HK-2 (cell line): ENCODE measurements at regions not wholly inside any gene's neighbourhood (a gene's known extent, or its start where the extent isn't known, plus 50 kb on each side); places are given as distances from the start of the nearest gene placed in this dataset.
"Not testable (repeated sequence)": the region's sequence is repeated elsewhere in the genome, so short reads cannot be mapped to it uniquely, and the experiment has no call there.

Source experiments
- DNase-seq: peaks from one replicate; pipeline ENCODE4 v3.0.0-alpha.2; 2018; ENCODE audit not compliant: unreplicated experiment

DNA sequence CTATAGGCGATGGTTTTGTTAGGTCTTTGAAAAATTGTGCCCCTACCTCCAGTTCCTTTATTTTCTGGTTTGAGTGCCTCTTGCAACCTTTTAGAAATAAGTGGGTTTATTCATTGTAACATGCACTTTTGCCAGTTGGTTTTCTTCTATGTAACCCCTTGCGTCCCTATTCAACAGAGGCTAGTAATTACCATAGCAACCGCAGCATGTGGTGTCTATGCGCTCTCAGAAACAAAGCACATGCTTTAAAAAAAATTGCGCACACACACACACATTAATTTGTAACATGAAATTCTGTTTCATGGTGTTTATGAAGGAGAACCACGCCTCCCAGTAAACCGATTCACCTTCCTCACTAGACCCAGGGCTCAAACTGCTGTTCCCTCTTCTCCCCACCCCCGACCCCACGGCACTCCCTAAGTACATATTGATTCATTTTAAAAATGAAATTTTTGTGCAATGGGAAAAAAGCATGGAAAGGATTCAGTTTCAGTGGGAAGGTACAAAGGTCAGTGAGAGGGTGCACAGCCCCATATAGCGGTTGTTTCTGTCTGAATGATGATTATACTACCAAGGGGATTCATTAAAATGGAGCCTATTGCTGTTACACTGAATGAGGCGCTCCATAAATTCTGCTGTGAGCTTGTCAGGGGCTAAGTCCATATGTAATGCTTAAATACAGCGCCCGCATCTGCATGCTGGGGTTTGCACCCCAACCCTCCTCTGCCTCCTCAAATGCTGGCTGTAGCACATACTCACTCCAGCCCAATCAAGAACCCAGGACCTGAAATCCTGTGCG, 206.9 kb downstream of the ICOS start:
- no peak for DNase-seq

DNA sequence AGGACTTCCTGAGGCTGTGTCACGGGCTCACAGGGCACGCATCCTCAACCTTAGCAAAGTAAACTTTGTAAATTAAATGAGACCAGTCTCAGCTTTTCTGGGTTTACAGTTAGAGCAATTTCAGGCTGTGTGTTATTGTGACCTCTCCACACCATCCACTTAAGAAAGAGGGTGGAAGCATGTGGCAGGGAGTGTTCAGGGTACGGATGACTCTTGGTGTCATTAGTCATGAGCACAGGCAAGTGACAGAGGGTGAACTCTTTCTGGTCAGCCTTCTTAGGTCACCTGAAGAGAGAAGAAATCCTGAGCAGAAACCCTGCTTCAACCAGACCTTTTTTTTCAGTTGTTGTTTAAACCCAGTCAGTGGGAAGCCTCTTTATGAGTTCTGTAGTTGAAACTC, 207.9 kb downstream of the ICOS start:
- no peak for DNase-seq

DNA sequence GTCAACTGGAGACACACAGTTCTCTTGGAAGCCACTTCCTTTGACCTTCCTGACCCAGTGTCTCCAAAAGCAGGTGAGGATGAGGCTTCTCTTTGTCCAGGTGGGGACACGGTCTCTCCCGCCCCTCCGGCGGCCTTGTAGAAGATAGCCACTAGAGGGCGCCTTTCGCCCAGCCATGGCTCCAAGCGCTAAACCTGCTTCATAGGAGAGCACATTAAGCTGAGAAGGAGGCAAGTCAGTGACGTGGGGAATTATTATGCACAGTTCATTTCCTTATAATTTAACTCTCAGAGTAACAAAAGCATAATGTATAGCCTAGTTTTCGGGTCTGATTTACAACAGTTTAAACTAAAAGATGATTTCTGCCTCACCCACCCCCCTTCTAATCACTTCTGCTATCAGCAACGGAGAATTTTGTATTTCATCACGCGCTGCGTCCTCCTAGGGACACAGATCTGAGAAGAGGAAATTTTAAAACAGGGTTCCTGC, 208.7 kb downstream of the ICOS start:
- peak; percentile 72 for DNase-seq

DNA sequence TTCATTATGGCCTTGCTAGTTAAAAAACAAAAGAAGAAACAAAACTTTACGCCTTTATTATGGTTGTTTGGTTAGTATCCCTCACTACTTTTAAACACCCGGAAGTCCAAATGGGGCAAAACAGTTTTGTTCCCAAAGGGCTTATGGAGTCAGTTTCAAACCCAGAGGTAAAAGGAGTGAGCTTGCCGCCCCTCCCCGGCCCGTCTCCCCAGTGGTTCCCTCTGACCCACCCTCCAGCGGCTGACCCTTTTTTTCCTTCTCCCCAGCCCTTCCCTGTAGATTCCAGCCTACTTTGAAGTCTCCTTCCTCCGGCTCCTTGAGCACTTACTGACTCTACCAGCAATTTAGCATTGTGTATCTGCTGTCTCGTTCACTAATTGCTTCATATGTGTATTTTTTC, 209.2 kb downstream of the ICOS start:
- no peak for DNase-seq

GRCh38 chr2:204147040-204147439, 210.5 kb downstream of the ICOS start:
- not testable (repeated sequence) for DNase-seq

DNA sequence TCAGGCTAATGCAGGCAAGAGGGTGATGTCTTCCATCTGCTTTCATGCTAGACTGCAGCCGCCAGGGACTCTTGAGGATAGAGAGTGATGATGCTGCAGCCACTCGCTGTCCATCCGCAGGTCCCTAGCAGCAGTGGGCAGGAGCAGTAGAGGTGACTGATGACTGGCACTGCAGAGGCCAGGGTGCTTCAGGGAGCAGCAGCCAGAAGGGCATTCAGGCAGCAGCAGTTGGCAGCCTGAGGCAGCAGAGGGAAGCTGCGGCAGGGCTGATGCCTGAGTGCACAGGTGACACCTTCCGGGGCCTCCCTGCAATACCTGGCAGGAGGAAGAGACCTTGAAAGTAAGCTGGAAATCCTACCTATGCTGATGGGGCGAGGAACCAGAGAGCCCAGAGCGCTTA, 214.2 kb downstream of the ICOS start:
- DNase-seq: no peak

DNA sequence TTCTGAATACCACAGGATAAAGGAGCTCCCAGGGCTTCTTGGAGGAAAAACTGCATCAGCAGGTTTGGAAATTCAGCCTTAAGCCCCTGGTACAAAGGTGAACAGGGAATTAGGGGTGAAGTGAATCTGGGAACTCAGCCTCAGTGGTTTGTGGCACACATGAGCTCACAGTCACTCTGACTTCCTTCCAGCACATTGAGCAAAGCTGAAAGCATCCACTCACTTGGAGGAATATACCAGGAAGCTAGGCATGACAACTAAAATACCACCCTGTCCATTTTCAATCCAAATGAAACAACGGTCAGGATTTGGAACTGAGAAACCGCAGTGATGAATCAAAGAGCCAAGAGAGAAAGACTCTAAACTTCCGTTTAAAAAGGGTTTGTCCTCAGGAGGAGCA, 216.1 kb downstream of the ICOS start:
- no peak for DNase-seq

- no peak for DNase-seq
These were observed 218.3 kb downstream of the ICOS start for GRCh38 chr2:204154863-204155262.

- no peak for DNase-seq
These were observed 219.9 kb downstream of the ICOS start for GRCh38 chr2:204156456-204156855.

DNA sequence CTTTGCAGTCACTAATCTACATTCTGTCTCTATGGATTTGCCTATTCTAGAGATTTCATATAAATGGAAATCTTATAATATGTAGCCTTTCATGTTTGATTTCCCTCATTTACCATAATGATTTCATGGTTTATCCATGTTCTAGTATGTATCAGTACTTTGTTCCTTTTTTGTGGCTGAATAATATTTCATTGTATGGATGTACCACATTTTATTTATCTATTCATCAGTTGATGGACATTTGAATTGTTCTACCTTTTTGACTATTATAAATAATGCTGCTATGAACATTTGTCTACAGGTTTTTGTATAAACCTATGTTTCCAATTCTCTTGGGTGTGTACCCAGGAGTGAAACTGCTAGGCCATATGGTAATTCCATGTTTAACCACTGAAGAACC, 221.1 kb downstream of the ICOS start:
- no peak for DNase-seq

GRCh38 chr2:204159526-204159925, 223.0 kb downstream of the ICOS start:
- no peak for DNase-seq

DNA sequence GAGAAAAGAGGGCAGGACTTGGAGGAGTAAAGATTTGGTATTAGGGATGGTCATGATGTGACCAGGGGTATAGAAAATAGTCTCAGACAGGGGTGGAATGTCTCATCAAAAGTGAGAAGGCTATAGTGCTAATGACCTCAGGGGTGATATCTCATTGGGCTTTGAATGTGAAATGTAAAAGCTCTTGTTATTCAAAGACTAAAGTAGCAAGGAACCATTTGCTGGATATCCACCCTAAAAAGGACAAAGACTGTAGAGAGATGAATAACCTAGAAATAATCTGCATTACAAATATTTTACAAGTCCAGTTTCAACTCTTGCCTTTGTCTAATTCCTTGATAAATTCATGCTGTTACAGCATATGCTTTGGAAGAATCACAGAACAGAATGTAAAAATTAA, 224.4 kb downstream of the ICOS start:
- DNase-seq: no peak

DNA sequence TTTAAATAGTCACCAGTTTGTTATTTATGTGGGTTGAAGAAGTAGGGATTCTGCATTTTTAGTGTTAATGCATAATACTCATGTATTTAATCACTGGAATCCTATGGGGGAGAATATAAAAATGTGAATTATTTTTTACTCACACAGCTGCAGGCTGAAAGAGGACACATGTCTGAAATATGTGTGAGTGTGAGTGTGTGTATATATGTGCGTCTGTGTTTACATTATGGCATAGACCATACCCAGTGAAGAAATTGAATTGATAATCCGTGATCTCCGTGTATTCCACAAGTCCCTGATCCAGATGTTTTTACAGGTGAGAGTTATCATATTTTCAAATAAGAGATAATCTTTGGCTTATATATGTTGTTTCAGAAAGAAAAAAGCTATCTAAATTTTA, 225.3 kb downstream of the ICOS start:
- DNase-seq: no peak

DNA sequence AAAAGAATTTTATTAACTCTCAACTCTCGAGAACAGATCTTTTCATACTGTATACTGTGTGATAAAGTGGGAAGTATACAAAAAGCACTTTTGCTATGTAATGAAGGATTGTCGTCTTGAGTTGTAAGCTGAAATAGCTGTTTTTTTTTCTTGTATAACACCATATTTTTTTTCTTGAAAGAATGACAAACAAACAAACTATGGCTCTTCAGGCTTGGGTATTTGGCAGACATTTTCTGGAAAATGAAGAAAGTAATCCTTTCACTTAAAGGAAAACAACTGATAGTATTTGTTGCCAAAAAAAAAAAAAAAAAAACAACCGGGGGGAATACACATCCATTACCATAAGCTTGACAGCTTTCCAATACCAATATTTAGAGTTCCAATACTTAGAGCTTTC, 230.4 kb downstream of the ICOS start:
- no peak for DNase-seq

DNA sequence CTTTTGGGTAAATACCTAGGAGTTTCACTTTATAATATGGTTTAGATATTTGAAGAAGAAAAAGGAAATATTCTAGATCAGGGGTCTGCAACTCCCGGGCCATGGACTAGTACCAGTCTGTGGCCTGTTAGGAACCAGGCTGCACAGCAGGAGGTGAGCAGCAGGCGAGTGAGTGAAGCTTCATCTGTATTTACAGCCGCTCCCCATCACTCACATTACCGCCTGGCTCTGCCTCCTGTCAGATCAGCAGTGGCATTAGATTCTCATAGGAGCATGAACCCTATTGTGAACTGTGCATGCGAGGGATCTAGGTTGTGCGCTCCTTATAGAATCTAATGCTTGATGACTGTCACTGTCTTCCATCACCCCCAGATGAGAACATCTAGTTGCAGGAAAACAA, 231.1 kb downstream of the ICOS start:
- not testable (repeated sequence) for DNase-seq

DNA sequence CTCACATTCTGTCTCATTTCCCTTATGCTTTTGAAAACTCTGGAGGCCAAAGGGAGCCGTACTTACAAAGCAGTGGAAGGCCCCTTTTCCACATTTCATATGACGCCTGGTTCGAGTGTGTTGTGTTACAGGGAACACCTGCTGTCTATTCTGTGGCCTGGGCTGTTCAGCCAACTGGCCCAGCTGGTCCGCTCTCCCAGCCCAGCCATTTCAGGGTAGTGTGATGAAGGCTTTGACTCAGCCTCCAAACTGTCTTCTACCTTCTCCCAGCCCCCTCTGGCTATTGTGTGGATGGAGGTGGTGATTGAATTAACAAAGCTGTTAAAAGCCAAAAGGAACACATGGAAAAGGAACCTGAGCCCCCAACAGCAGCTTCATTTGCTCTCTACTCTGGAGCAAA, 233.8 kb downstream of the ICOS start:
- no peak for DNase-seq

DNA sequence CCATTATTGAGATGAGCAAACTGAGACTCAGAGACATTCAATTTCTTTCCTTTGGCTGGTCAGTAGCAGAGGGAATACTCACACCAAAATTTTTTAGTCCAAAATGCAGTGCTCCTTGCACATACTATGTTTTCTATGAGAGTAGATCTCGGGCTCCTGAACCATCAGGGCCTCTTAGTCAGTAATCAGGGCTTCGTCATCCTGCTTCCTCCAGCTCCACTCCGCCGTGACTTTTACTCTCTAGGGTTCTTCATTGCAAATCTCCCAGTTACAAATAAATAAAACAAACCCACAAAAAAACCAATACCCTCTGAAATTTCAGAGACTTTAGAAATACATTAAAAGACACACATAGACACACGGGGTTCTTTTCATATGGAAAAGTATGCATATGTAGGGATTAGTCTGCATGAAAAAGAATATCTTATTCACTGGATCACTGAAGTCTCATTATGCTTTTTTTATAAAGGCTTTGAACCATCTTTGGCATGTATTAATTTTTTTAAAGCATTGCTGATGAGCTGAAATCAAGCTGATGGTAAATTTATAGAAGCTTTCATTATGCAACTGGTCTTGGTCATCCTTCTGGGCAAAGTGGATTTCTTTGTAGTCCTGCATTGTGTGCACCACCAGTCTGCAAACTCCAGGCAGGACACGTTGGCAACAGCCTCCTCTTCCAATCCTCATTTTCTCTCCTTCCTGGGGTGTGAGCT, 235.0 kb downstream of the ICOS start:
- no peak for DNase-seq

DNA sequence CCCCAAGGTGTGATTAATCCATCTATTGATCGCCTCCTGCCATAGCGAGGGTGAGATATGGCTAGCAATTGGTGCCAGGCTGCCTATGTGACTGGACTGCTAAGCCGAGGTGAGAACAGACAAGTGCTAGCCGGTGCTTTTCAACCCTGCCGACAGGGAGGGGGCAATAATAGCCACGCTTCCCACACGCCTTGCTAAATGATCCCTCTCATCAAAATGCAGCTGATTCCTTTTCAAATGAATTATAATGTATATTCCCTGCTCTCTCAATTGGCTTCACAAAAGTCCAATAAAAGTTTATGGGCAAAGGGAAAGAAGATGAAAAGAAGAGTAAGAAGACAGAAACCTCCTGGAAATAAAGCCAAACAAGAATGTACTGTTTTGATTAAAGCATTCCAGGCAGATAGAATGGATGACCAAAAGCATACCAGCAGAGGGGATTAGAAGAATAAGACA, 235.6 kb downstream of the ICOS start:
- DNase-seq: no peak

- no peak for DNase-seq
These were observed 237.5 kb downstream of the ICOS start for GRCh38 chr2:204174034-204174433.

GRCh38 chr2:204175552-204176271, 239.1 kb downstream of the ICOS start:
- no peak for DNase-seq

- DNase-seq: no peak
These were observed 239.7 kb downstream of the ICOS start for GRCh38 chr2:204176306-204176705.

GRCh38 chr2:204177251-204177976, 240.9 kb downstream of the ICOS start:
- no peak for DNase-seq
